ENCODE measurements at regions not wholly inside any gene's neighbourhood (a gene's known extent, or its start where the extent isn't known, plus 50 kb on each side); places are given as distances from the start of the nearest gene placed in this dataset.

DNA sequence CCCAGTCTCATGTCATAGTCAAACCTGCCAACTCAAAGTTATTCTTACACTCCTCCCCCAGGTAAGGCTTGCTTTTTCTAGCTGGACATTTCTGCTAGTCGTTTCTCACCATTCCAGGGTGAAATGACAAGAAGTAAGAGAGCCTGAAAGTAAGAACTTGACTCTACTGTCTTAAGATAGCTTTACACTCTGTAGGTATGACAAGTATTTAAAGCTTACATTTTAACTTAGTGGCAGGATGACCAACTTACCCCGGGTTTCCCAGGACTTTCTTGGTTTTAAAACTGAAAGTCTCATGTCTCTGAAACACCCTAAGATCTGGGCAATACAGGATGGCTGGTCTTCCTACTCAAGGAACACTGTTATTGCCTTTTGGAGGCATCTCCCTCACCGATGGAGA lies 67.5 kb upstream of the PIK3R1 start:
- Mint-ChIP-seq H3K27me3 (ENCODE audit: low read depth) (no peaks in the 10 kb centered on the region), H3K27ac (no peak overlapping the region)

More for the DNA sequence above, 67.5 kb upstream of the PIK3R1 start:
- no peaks in the 10 kb centered on the region for H3K9me3 ChIP-seq (ENCODE audit: control insufficient read depth, low read depth, low read length)
- Mint-ChIP-seq H3K4me1 (peaks cover under 1 to 2% of the 10 kb centered on the region in 2 experiments; a peak in 3 of 4 replicates), H3K36me3 (ENCODE audit: insufficient read depth in 1 of 3, low read depth in 3 of 3) (peaks cover 0 to 4% (median 2%) of the 10 kb centered on the region in 3 experiments; a peak in 2 of 7 replicates), H3K4me3 (no peak overlapping the region), H3K9me3 (peaks cover 5% of the 10 kb centered on the region in 2 experiments; a peak in 4 of 5 replicates)
- H3K27ac ChIP-seq (ENCODE audit: insufficient read length, low read depth, low read length): no peak overlapping the region
- H3T11ph ChIP-seq (ENCODE audit: low read length): no peak overlapping the region
- H2AK5ac ChIP-seq (ENCODE audit: insufficient read length, low read length): no peak overlapping the region
- no peak overlapping the region for H3K23ac ChIP-seq (ENCODE audit: insufficient read length, low read depth, low read length)
- H2AFZ ChIP-seq (ENCODE audit: low read length): no peak overlapping the region
- H3K56ac ChIP-seq (ENCODE audit: insufficient read length, low read depth, low read length): no peak overlapping the region
- H3K27me3 ChIP-seq (ENCODE audit: insufficient read depth, low read length): no peaks in the 10 kb centered on the region
- no peak overlapping the region for H3K18ac ChIP-seq (ENCODE audit: insufficient read length, low read depth, low read length)
- no peaks in the 10 kb centered on the region for H3K4me1 ChIP-seq (ENCODE audit: insufficient read depth, low read length)
- H3K14ac ChIP-seq (ENCODE audit: insufficient read depth, low read length): no peak overlapping the region
- H4K8ac ChIP-seq (replicated peaks; ENCODE audit: insufficient read length, low read depth, low read length): no peak overlapping the region
- no peak overlapping the region for H2BK12ac ChIP-seq (ENCODE audit: insufficient read length, low read depth, low read length)
- no peak overlapping the region for H2BK20ac ChIP-seq (ENCODE audit: low read depth, low read length, poor library complexity, severe bottlenecking)
- no peak overlapping the region for H4K5ac ChIP-seq (ENCODE audit: insufficient read length, low read depth, low read length)
- H3K23me2 ChIP-seq (ENCODE audit: insufficient read length, low read depth, low read length, poor library complexity, severe bottlenecking): no peaks in the 10 kb centered on the region
- no peak overlapping the region for H3K9ac ChIP-seq (ENCODE audit: extremely low read depth, insufficient read length, low read length)
- no peak overlapping the region for H4K91ac ChIP-seq (ENCODE audit: insufficient read length, low read depth, low read length)
- no peak overlapping the region for H3K4me2 ChIP-seq (ENCODE audit: insufficient read depth, insufficient read length, low read length)
- H3K79me2 ChIP-seq (ENCODE audit: insufficient read depth, low read length): no peaks in the 10 kb centered on the region
- TF ChIP-seq CTCF (conservative IDR thresholded peaks at IDR 0.05): no peak
- H2BK120ac ChIP-seq (ENCODE audit: low read depth, low read length, poor library complexity, severe bottlenecking): no peak overlapping the region
- no peak overlapping the region for H2BK15ac ChIP-seq (ENCODE audit: low read depth, low read length)
- DNase-seq: no peak
- no CpG with 5 or more reads among the region's 3 CpGs for WGBS (ENCODE audit: extremely low coverage, insufficient read length, low lambda C conversion rate)
- H3K4ac ChIP-seq (ENCODE audit: low read depth, low read length): no peak overlapping the region
- no peaks in the 10 kb centered on the region for H3K79me1 ChIP-seq (ENCODE audit: insufficient read depth, low read depth, low read length, poor library complexity, severe bottlenecking)
- no peaks in the 10 kb centered on the region for H4K20me1 ChIP-seq (ENCODE audit: control insufficient read depth, insufficient read depth, insufficient read length)
- no peak overlapping the region for H2BK5ac ChIP-seq (ENCODE audit: insufficient read length, low read length)
